ENCODE measurements at regions not wholly inside any gene's neighbourhood (a gene's known extent, or its start where the extent isn't known, plus 50 kb on each side); places are given as distances from the start of the nearest gene placed in this dataset.
A peak's percentile ranks its signal among the peaks of the same experiment; 100 is the strongest.
"Not testable (repeated sequence)": the region's sequence is repeated elsewhere in the genome, so short reads cannot be mapped to it uniquely, and the experiment has no call there.

DNA sequence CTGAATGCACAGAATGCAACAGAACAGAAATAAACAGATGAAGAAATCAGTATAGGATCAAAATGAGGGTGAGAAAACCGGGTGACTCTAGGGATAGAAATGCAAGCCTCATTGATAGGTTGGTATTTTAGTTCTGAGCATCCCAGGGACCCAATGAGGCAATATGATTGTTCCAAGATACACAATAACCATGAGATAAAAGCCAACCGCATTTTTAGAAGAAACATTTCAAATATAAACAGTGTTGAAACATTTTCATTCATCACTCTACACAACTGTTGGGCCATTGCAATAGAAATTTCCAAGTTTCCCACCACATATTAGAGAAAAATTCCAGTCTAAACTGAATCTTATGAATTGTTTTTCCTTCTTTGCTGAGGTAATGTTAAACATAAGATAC, 452.3 kb upstream of the PTGER4 start:
- DNase-seq (ENCODE audit: low read depth in 2 of 2), result peak; percentile 74 to 93
- TF ChIP-seq, protein P1, sequence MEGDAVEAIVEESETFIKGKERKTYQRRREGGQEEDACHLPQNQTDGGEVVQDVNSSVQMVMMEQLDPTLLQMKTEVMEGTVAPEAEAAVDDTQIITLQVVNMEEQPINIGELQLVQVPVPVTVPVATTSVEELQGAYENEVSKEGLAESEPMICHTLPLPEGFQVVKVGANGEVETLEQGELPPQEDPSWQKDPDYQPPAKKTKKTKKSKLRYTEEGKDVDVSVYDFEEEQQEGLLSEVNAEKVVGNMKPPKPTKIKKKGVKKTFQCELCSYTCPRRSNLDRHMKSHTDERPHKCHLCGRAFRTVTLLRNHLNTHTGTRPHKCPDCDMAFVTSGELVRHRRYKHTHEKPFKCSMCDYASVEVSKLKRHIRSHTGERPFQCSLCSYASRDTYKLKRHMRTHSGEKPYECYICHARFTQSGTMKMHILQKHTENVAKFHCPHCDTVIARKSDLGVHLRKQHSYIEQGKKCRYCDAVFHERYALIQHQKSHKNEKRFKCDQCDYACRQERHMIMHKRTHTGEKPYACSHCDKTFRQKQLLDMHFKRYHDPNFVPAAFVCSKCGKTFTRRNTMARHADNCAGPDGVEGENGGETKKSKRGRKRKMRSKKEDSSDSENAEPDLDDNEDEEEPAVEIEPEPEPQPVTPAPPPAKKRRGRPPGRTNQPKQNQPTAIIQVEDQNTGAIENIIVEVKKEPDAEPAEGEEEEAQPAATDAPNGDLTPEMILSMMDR (conservative IDR thresholded peaks at IDR 0.05 in 1 of 2, IDR thresholded peaks at IDR 0.05 in 1 of 2; ENCODE audit: low read depth in 1 of 2, low read length in 2 of 2), result no peak
- TF ChIP-seq EZH2 (IDR thresholded peaks at IDR 0.05; ENCODE audit: low read length, missing control alignments), result no peak
- H3K27me3 ChIP-seq (ENCODE audit: control insufficient read depth, insufficient read depth, low read length), result no peaks in the 10 kb centered on the region

DNA sequence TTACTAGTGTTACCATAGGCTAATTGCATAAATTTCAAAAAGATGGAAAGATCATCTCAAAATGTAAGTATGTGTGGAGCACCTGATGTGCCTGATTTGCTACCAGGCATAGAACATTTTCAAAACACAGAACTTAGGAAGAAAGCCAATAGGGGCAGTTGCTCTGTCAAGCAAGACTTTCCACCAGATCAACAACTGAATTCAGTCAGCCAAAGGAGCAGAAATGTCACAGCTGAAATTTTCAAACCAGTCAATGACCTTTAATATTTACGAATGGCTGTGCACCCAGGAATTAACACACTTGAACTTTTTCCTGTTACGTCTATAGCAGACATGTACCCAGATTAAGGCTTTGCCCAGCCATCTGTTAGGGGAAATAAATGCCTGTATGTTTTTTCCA, 452.8 kb upstream of the PTGER4 start:
- Histone ChIP-seq H3K36me3 (ENCODE audit: control insufficient read depth, insufficient read depth, low read length) (no peaks in the 10 kb centered on the region), H3K79me2 (ENCODE audit: control insufficient read depth, insufficient read depth, low read length) (no peaks in the 10 kb centered on the region), H3K9ac (ENCODE audit: insufficient read depth, low read length) (no peak overlapping the region), H3K27me3 (ENCODE audit: control insufficient read depth, insufficient read depth, low read length) (no peaks in the 10 kb centered on the region), H2AFZ (ENCODE audit: low read length) (no peak overlapping the region), H3K4me1 (ENCODE audit: control insufficient read depth, extremely low read depth, insufficient read depth, low read length) (peaks cover 13% of the 10 kb centered on the region), H3K9me3 (ENCODE audit: control insufficient read depth, insufficient read depth, low read depth, low read length) (no peaks in the 10 kb centered on the region), H3K4me3 (replicated peaks in 1 of 4; ENCODE audit: control extremely low read depth in 1 of 4, insufficient read depth in 1 of 4, low read depth in 3 of 4, low read length in 4 of 4) (no peak overlapping the region), H3K27ac (ENCODE audit: insufficient read depth, low read length) (peak overlapping the region; percentile 34), H3K4me2 (ENCODE audit: extremely low read depth, insufficient read depth, low read length) (no peak overlapping the region), H4K20me1 (ENCODE audit: control insufficient read depth, extremely low read depth, insufficient read depth, low read length) (no peaks in the 10 kb centered on the region)
- no peak for DNase-seq (ENCODE audit: low read depth in 2 of 2)
- TF ChIP-seq, protein P1 (conservative IDR thresholded peaks at IDR 0.05 in 1 of 2, IDR thresholded peaks at IDR 0.05 in 1 of 2; ENCODE audit: low read depth in 1 of 2, low read length in 2 of 2), result no peak
- TF ChIP-seq EZH2 (IDR thresholded peaks at IDR 0.05; ENCODE audit: low read length, missing control alignments), result no peak

More for the DNA sequence above, 452.3 kb upstream of the PTGER4 start:
- Histone ChIP-seq H3K9ac (ENCODE audit: insufficient read depth, low read length) (no peak overlapping the region), H3K4me3 (replicated peaks in 1 of 4; ENCODE audit: control extremely low read depth in 1 of 4, insufficient read depth in 1 of 4, low read depth in 3 of 4, low read length in 4 of 4) (no peak overlapping the region), H3K9me3 (ENCODE audit: control insufficient read depth, insufficient read depth, low read depth, low read length) (no peaks in the 10 kb centered on the region), H2AFZ (ENCODE audit: low read length) (no peak overlapping the region), H3K36me3 (ENCODE audit: control insufficient read depth, insufficient read depth, low read length) (no peaks in the 10 kb centered on the region), H3K4me1 (ENCODE audit: control insufficient read depth, extremely low read depth, insufficient read depth, low read length) (peaks cover 13% of the 10 kb centered on the region), H3K79me2 (ENCODE audit: control insufficient read depth, insufficient read depth, low read length) (no peaks in the 10 kb centered on the region), H3K4me2 (ENCODE audit: extremely low read depth, insufficient read depth, low read length) (no peak overlapping the region), H3K27ac (ENCODE audit: insufficient read depth, low read length) (no peak overlapping the region), H4K20me1 (ENCODE audit: control insufficient read depth, extremely low read depth, insufficient read depth, low read length) (no peaks in the 10 kb centered on the region)

DNA sequence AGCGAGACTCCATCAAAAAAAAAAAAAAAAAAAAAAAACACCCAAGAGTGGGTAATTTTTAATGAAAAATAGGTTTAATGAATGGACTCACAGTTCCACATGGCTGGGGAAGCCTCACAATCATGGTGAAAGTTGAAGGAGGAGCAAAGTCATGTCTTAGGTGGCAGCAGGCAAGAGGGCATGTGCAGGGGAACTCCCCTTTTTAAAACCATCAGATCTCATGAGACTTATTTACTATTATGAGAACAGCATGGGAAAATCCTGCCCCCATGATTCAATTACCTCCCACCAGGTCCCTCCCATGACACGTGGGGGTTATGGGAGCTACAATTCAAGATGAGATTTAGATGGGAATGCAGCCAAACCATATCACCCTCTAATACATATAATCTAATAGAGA, 454.6 kb upstream of the PTGER4 start:
- not testable (repeated sequence) for H3K27me3 ChIP-seq (ENCODE audit: control insufficient read depth, insufficient read depth, low read length); H3K4me3 ChIP-seq (replicated peaks in 1 of 4; ENCODE audit: control extremely low read depth in 1 of 4, insufficient read depth in 1 of 4, low read depth in 3 of 4, low read length in 4 of 4); H3K36me3 ChIP-seq (ENCODE audit: control insufficient read depth, insufficient read depth, low read length); H3K9me3 ChIP-seq (ENCODE audit: control insufficient read depth, insufficient read depth, low read depth, low read length); H3K27ac ChIP-seq (ENCODE audit: insufficient read depth, low read length); H3K79me2 ChIP-seq (ENCODE audit: control insufficient read depth, insufficient read depth, low read length); DNase-seq (ENCODE audit: low read depth in 2 of 2); H4K20me1 ChIP-seq (ENCODE audit: control insufficient read depth, extremely low read depth, insufficient read depth, low read length); H3K9ac ChIP-seq (ENCODE audit: insufficient read depth, low read length); H3K4me2 ChIP-seq (ENCODE audit: extremely low read depth, insufficient read depth, low read length); H2AFZ ChIP-seq (ENCODE audit: low read length)
- peaks cover 13% of the 10 kb centered on the region for H3K4me1 ChIP-seq (ENCODE audit: control insufficient read depth, extremely low read depth, insufficient read depth, low read length)

Data from fibroblast of lung (primary cell).